SK-N-SH (cell line): ENCODE measurements at regions not wholly inside any gene's neighbourhood (a gene's known extent, or its start where the extent isn't known, plus 50 kb on each side); places are given as distances from the start of the nearest gene placed in this dataset.

Experiments
- CTCF ChIA-PET: fragments of 300-600, 350-600 bp; formaldehyde crosslinking; extraction: SDS; loops from one replicate; lab custom pipeline; 2021; lab: Yijun Ruan, JAX
- POLR2A ChIA-PET: fragments of 350-600 bp; sonication (Branson Sonifier 250); formaldehyde crosslinking; extraction: SDS; loops from one replicate; lab custom pipeline; 2020; ENCODE audit warnings: antibody characterized with exemption, inconsistent platforms; lab: Yijun Ruan, JAX
- DNase-seq: peaks from one replicate; pipeline ENCODE4 v3.0.0; 2012
- H2AFZ ChIP-seq: fragments of 200-600 bp; sonication (generic); 2 replicates; pipeline ENCODE4 v1.8.1; 2016; ENCODE audit warnings: antibody characterized with exemption, mild to moderate bottlenecking, low read depth
- H3F3A ChIP-seq: fragments of 200-600 bp; sonication (generic); replicated peaks from 2 replicates; pipeline ENCODE3; 2016; ENCODE audit warnings: antibody characterized with exemption, mild to moderate bottlenecking; ENCODE audit not compliant: insufficient read depth
- H3K27ac ChIP-seq, 2 experiments: fragments of 200-500 bp in 1 of 2; fragments of 200-600 bp in 1 of 2; sonication (Bioruptor generic) in 1 of 2; sonication (generic), shearing (Covaris generic) in 1 of 2; 2 replicates each; pipeline versions ENCODE4 v1.5.1 to v1.6.1; 2014 to 2016; ENCODE audit warnings: low read depth in 2 of 2, inconsistent platforms in 1 of 2, low read length in 1 of 2, mild to moderate bottlenecking in 1 of 2, mixed read lengths in 1 of 2
- H3K27me3 ChIP-seq: fragments of 200-600 bp; sonication (generic), shearing (Covaris generic); 2 replicates; pipeline ENCODE4 v1.6.1; 2016; ENCODE audit warnings: mixed run types; ENCODE audit not compliant: insufficient read depth
- H3K36me3 ChIP-seq, 2 experiments: fragments of 200-500 bp in 1 of 2; fragments of 200-600 bp in 1 of 2; sonication (Bioruptor generic) in 1 of 2; sonication (generic) in 1 of 2; replicated peaks in 1 of 2; 2 replicates each; pipeline versions ENCODE3 to v1.5.1; 2014 to 2016; ENCODE audit warnings: low read length in 1 of 2, mild to moderate bottlenecking in 1 of 2; ENCODE audit not compliant: insufficient read depth in 2 of 2, control insufficient read depth in 1 of 2
- H3K4me1 ChIP-seq, 2 experiments: fragments of 200-500 bp in 1 of 2; fragments of 200-600 bp in 1 of 2; sonication (Bioruptor generic) in 1 of 2; sonication (generic), shearing (Covaris generic) in 1 of 2; 2 replicates each; pipeline versions ENCODE4 v1.5.1 to v1.6.1; 2014 to 2016; ENCODE audit warnings: low read depth in 1 of 2, low read length in 1 of 2, mixed run types in 1 of 2; ENCODE audit not compliant: insufficient read depth in 2 of 2, control insufficient read depth in 1 of 2
- H3K4me2 ChIP-seq: fragments of 200-600 bp; sonication (generic), shearing (Covaris generic); 2 replicates; pipeline ENCODE4 v1.6.1; 2017; ENCODE audit warnings: mixed run types
- H3K4me3 ChIP-seq, 2 experiments: fragments of 200-500 bp in 1 of 2; fragments of 200-600 bp in 1 of 2; sonication (Bioruptor generic) in 1 of 2; sonication (generic), shearing (Covaris generic) in 1 of 2; 2 replicates each; pipeline versions ENCODE4 v1.5.1 to v1.8.1; 2014 to 2016; ENCODE audit warnings: low read depth in 2 of 2, inconsistent platforms in 1 of 2, low read length in 1 of 2, mild to moderate bottlenecking in 1 of 2, mixed read lengths in 1 of 2, moderate library complexity in 1 of 2
- H3K79me2 ChIP-seq: fragments of 200-600 bp; sonication (generic); 2 replicates; pipeline ENCODE4 v1.8.1; 2017; ENCODE audit warnings: mild to moderate bottlenecking; ENCODE audit not compliant: insufficient read depth
- H3K9ac ChIP-seq: fragments of 200-600 bp; sonication (generic); 2 replicates; pipeline ENCODE4 v1.6.1; 2017; ENCODE audit warnings: mixed run types
- H3K9me2 ChIP-seq: fragments of 200-600 bp; sonication (generic); 2 replicates; pipeline ENCODE4 v1.6.1; 2017; ENCODE audit warnings: mixed run types
- H3K9me3 ChIP-seq: fragments of 200-600 bp; sonication (generic); 2 replicates; pipeline ENCODE4 v1.6.1; 2017; ENCODE audit warnings: mixed run types, mild to moderate bottlenecking, moderate library complexity
- H4K20me1 ChIP-seq: fragments of 200-600 bp; sonication (generic); 2 replicates; pipeline ENCODE4 v1.6.1; 2017; ENCODE audit warnings: mild to moderate bottlenecking, mixed run types; ENCODE audit not compliant: insufficient read depth
- CHD2 ChIP-seq: fragments of 150-350 bp; IDR thresholded peaks from 2 replicates; pipeline ENCODE4 v1.6.1; 2018; ENCODE audit warnings: low read length; ENCODE audit not compliant: partially characterized antibody
- ELF1 ChIP-seq: IDR thresholded peaks from 2 replicates; pipeline ENCODE4 v1.4.0; 2012
- EP300 ChIP-seq, 2 experiments: IDR thresholded peaks; 2 replicates each; pipeline versions ENCODE4 v1.4.0 to v1.6.1; 2012; ENCODE audit warnings: borderline replicate concordance in 1 of 2, low read depth in 1 of 2, low read length in 1 of 2
- FOSL2 ChIP-seq: IDR thresholded peaks from 2 replicates; pipeline ENCODE4 v1.4.0; 2012; ENCODE audit warnings: low read depth, mild to moderate bottlenecking, moderate library complexity, borderline replicate concordance
- FOXM1 ChIP-seq: IDR thresholded peaks from 2 replicates; pipeline ENCODE4 v1.4.0; 2012; ENCODE audit warnings: low read depth, mild to moderate bottlenecking
- GABPA ChIP-seq: IDR thresholded peaks from 2 replicates; pipeline ENCODE4 v1.4.0; 2012; ENCODE audit warnings: low read depth, mild to moderate bottlenecking
- GATA2 ChIP-seq: sonication (generic); formaldehyde crosslinking; IDR thresholded peaks from 2 replicates; pipeline ENCODE4 v1.5.0; 2020; ENCODE audit warnings: mild to moderate bottlenecking, missing genetic modification reagents
- JUND ChIP-seq: IDR thresholded peaks from 2 replicates; pipeline ENCODE4 v1.4.0; 2012
- MAX ChIP-seq: IDR thresholded peaks from 2 replicates; pipeline ENCODE4 v1.4.0; 2012; ENCODE audit warnings: low read depth
- MEF2A ChIP-seq: IDR thresholded peaks from 2 replicates; pipeline ENCODE4 v1.4.0; 2012; ENCODE audit warnings: low read depth, borderline replicate concordance
- NFIC ChIP-seq: IDR thresholded peaks from 2 replicates; pipeline ENCODE4 v1.4.0; 2012; ENCODE audit warnings: borderline replicate concordance
- PBX3 ChIP-seq: IDR thresholded peaks from 2 replicates; pipeline ENCODE4; 2012
- POLR2AphosphoS5 ChIP-seq: IDR thresholded peaks from 2 replicates; pipeline ENCODE4 v1.6.1; 2012; ENCODE audit warnings: low read depth, low read length
- RAD21 ChIP-seq: IDR thresholded peaks from 2 replicates; pipeline ENCODE4 v1.6.1; 2012; ENCODE audit warnings: mild to moderate bottlenecking, low read length
- RFX5 ChIP-seq: IDR thresholded peaks from 2 replicates; pipeline ENCODE4 v1.6.1; 2012; ENCODE audit warnings: mild to moderate bottlenecking, improper control_type of control experiment, low read length
- RXRA ChIP-seq: IDR thresholded peaks from 2 replicates; pipeline ENCODE4 v1.4.0; 2012; ENCODE audit warnings: low read depth, mild to moderate bottlenecking, borderline replicate concordance
- SIN3A ChIP-seq: IDR thresholded peaks from 2 replicates; pipeline ENCODE4 v1.6.1; 2012; ENCODE audit warnings: low read depth, mild to moderate bottlenecking, low read length, moderate library complexity, borderline replicate concordance
- SMC3 ChIP-seq: IDR thresholded peaks from 2 replicates; pipeline ENCODE4 v1.6.1; 2012; ENCODE audit warnings: low read depth, low read length, improper control_type of control experiment
- TCF12 ChIP-seq: IDR thresholded peaks from 2 replicates; pipeline ENCODE4 v1.4.0; 2012
- TEAD4 ChIP-seq: IDR thresholded peaks from 2 replicates; pipeline ENCODE4 v1.4.0; 2012; ENCODE audit warnings: mild to moderate bottlenecking, borderline replicate concordance; ENCODE audit not compliant: insufficient read depth
- USF2 ChIP-seq: fragments of 150-350 bp; IDR thresholded peaks from 2 replicates; pipeline ENCODE4 v1.6.1; 2017; ENCODE audit warnings: antibody characterized with exemption, low read length, low read depth, borderline replicate concordance
- YY1 ChIP-seq: IDR thresholded peaks from 2 replicates; pipeline ENCODE4 v1.4.0; 2012; ENCODE audit warnings: low read depth, mild to moderate bottlenecking
- ZBTB33 ChIP-seq: IDR thresholded peaks from 2 replicates; pipeline ENCODE4 v1.4.0; 2012; ENCODE audit warnings: low read depth, borderline replicate concordance
- WGBS: methylation state at CpG from one replicate; pipeline ENCODE4 v1.1.6; 2017; ENCODE audit warnings: low lambda C conversion rate; 5-methylcytosine and 5-hydroxymethylcytosine counted together

- Histone ChIP-seq H3K27ac (peak overlapping the region; percentile 84 to 98), H4K20me1 (no peaks in the 10 kb centered on the region; the same call in 1 of the 2 replicates), H2AFZ (no peak overlapping the region), H3K4me3 (peak overlapping the region in 1 of 2 experiments; percentile 23; a peak in 1 of 4 replicates), H3K9me3 (peaks cover 3% of the 10 kb centered on the region; the same call in 1 of the 2 replicates), H3K27me3 (no peaks in the 10 kb centered on the region), H3K36me3 (peaks cover 0 to 3% of the 10 kb centered on the region in 2 experiments), H3K4me2 (peak overlapping the region; percentile 64), H3K9ac (peak overlapping the region; percentile 51; the same call in 1 of the 2 replicates), H3K79me2 (peaks cover 94% of the 10 kb centered on the region), H3K9me2 (no peaks in the 10 kb centered on the region), H3K4me1 (peaks cover 6 to 52% of the 10 kb centered on the region in 2 experiments), H3F3A (peaks cover 57% of the 10 kb centered on the region)
- TF ChIP-seq GABPA, result no peak
- peak; percentile 77; the same call in 1 of the 2 replicates for TF ChIP-seq MEF2A
- peak; percentile 68; the same call in 1 of the 2 replicates for TF ChIP-seq FOXM1
- peak; percentile 75; the same call in 1 of the 2 replicates for TF ChIP-seq SIN3A
- TF ChIP-seq MAX, result 0 out of 2 replicates have a peak, but pooled peaks have one; percentile 41
- no peak for TF ChIP-seq SMC3
- peak; percentile 93 for TF ChIP-seq POLR2AphosphoS5
- peak; percentile 35; the same call in 1 of the 2 replicates for TF ChIP-seq RXRA
- no peak for TF ChIP-seq RAD21
- peak; percentile 45; the same call in 1 of the 2 replicates for TF ChIP-seq FOSL2
- TF ChIP-seq PBX3, result peak; percentile 98
- no peak for TF ChIP-seq CHD2
- peak; percentile 66 for TF ChIP-seq JUND
- TF ChIP-seq YY1, result peak; percentile 49; the same call in 1 of the 2 replicates
- 0 out of 2 replicates have a peak, but pooled peaks have one; percentile 33 for TF ChIP-seq ZBTB33
- TF ChIP-seq TEAD4, result no peak
- peak; percentile 90 to 93 for TF ChIP-seq EP300 (IDR thresholded peaks at IDR 0.05; ENCODE audit: borderline replicate concordance in 1 of 2, low read depth in 1 of 2, low read length in 1 of 2)
- TF ChIP-seq GATA2 (CRISPR knock-in tag), result no peak
- TF ChIP-seq RFX5, result no peak
- peak; percentile 98 for TF ChIP-seq TCF12
- TF ChIP-seq ELF1, result no peak
- no peak for TF ChIP-seq USF2
- TF ChIP-seq NFIC, result peak; percentile 61
- no peak for DNase-seq
- WGBS, result 50% methylated on average over 4 of the region's 4 CpGs
- ChIA-PET CTCF (interaction anchor here (1.0 kb wide), 2 partner anchors 21 to 384 kb away, joined by 3 read pairs; no protein-coding TSS in a partner anchor), POLR2A (no interaction called here)
Observed at GRCh38 chr11:33444835-33445594, 187.8 kb downstream of the HIPK3 start.
